ENCODE measurements at regions not wholly inside any gene's neighbourhood (a gene's known extent, or its start where the extent isn't known, plus 50 kb on each side); places are given as distances from the start of the nearest gene placed in this dataset.

- TF ChIP-seq CREB1 (CRISPR knock-in tag; IDR thresholded peaks at IDR 0.05; ENCODE audit: low read depth) (no peak), EZH2phosphoT487 (IDR thresholded peaks at IDR 0.05; ENCODE audit: unreplicated experiment) (no peak), EZH2 (IDR thresholded peaks at IDR 0.05; ENCODE audit: low read depth, unreplicated experiment) (no peak)
These were observed 214.7 kb upstream of the MIR17HG start (continued) for GRCh38 chr13:91132786-91133185.

GRCh38 chr13:91133941-91134802 is 213.3 kb upstream of the MIR17HG start:
- DNase-seq (ENCODE audit: low spot score) (peak; percentile 74), ATAC-seq (peak; percentile 86)
- Histone ChIP-seq H3K9me2 (ENCODE audit: insufficient read depth) (no peaks in the 10 kb centered on the region), H3K27ac (ENCODE audit: low read depth) (no peak overlapping the region), H3K4me2 (no peak overlapping the region), H3K4me3 (no peak overlapping the region), H3F3A (replicated peaks; ENCODE audit: low read depth) (no peaks in the 10 kb centered on the region), H2AFZ (no peak overlapping the region), H3K36me3 (ENCODE audit: insufficient read depth) (no peaks in the 10 kb centered on the region), H4K20me1 (replicated peaks; ENCODE audit: insufficient read depth) (no peaks in the 10 kb centered on the region), H3K4me1 (ENCODE audit: insufficient read depth) (peaks cover 39% of the 10 kb centered on the region), H3K79me2 (replicated peaks; ENCODE audit: insufficient read depth) (no peaks in the 10 kb centered on the region), H3K27me3 (ENCODE audit: insufficient read depth) (no peaks in the 10 kb centered on the region)
- H3K4me1 Mint-ChIP-seq: peaks cover 34% of the 10 kb centered on the region
- no peak overlapping the region for H3K27ac Mint-ChIP-seq
- 0 out of 3 replicates have a peak, but pooled peaks cover 3% of the 10 kb centered on the region for H3K9me3 Mint-ChIP-seq
- H3K4me3 Mint-ChIP-seq: no peak overlapping the region
- H3K36me3 Mint-ChIP-seq (ENCODE audit: low read depth): no peaks in the 10 kb centered on the region
- no peaks in the 10 kb centered on the region for H3K27me3 Mint-ChIP-seq (ENCODE audit: insufficient read depth, low read depth, poor library complexity)
- TF ChIP-seq CTCF (conservative IDR thresholded peaks at IDR 0.05; ENCODE audit: low read depth in 2 of 2): peak; percentile 85 to 93
- TF ChIP-seq ZNF462 (CRISPR knock-in tag; IDR thresholded peaks at IDR 0.05): no peak
- TF ChIP-seq ZNF331 (CRISPR knock-in tag; IDR thresholded peaks at IDR 0.05; ENCODE audit: low read depth): no peak
- no peak for TF ChIP-seq REST (IDR thresholded peaks at IDR 0.05; ENCODE audit: unreplicated experiment)

Data from GM23338 (cell line).